Adipocyte (in vitro differentiated cells): ENCODE measurements at regions not wholly inside any gene's neighbourhood (a gene's known extent, or its start where the extent isn't known, plus 50 kb on each side); places are given as distances from the start of the nearest gene placed in this dataset.
A peak's percentile ranks its signal among the peaks of the same experiment; 100 is the strongest.

Experiments used
- DNase-seq: peaks from one replicate; pipeline ENCODE4 v3.0.0-alpha.2; 2015; ENCODE audit warnings: low read depth
- H3K27me3 ChIP-seq: replicated peaks from 2 replicates; pipeline ENCODE4 v1.7.0; 2013; ENCODE audit warnings: mild to moderate bottlenecking, low read length, moderate library complexity; ENCODE audit not compliant: control insufficient read depth, insufficient read depth
- H3K36me3 ChIP-seq: 2 replicates; pipeline ENCODE4 v1.7.0; 2013; ENCODE audit warnings: low read length, mild to moderate bottlenecking, moderate library complexity; ENCODE audit not compliant: control insufficient read depth, insufficient read depth, severe bottlenecking
- H3K4me1 ChIP-seq: 2 replicates; pipeline ENCODE4 v1.7.0; 2013; ENCODE audit warnings: mild to moderate bottlenecking, low read length, moderate library complexity; ENCODE audit not compliant: control insufficient read depth, insufficient read depth
- H3K4me3 ChIP-seq: 2 replicates; pipeline ENCODE4 v1.7.0; 2013; ENCODE audit warnings: mild to moderate bottlenecking, low read length, moderate library complexity
- H3K9ac ChIP-seq: 2 replicates; pipeline ENCODE4 v1.7.0; 2013; ENCODE audit warnings: mild to moderate bottlenecking, low read length, moderate library complexity
- H3K9me3 ChIP-seq: 2 replicates; pipeline ENCODE4 v1.7.0; 2013; ENCODE audit warnings: mild to moderate bottlenecking, low read length, moderate library complexity; ENCODE audit not compliant: control insufficient read depth

DNA sequence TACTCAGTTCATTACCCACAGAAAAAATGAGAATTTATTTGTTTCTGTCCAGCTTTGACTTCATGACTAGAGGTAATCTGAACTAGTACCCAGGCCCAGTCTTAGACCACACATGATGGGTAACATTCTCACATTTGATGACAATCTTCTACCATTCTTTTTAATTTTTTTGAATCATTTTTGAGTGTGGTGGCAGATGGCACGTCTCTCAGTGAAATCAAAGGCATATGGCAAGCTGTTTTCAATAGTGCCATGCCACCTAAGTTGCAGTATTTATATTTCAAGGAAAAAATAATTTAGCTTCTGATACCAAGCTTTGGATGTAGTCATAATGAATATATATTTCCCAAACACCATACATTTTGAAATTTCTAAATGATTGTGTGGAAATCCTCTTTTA, 88.8 kb upstream of the HS3ST5 start:
- H3K36me3 ChIP-seq, result no peaks in the 10 kb centered on the region
- H3K9me3 ChIP-seq, result no peaks in the 10 kb centered on the region
- H3K27me3 ChIP-seq, result no peaks in the 10 kb centered on the region
- H3K4me1 ChIP-seq, result no peaks in the 10 kb centered on the region
- H3K9ac ChIP-seq, result no peak overlapping the region
- no peak for DNase-seq
- no peak overlapping the region for H3K4me3 ChIP-seq

DNA sequence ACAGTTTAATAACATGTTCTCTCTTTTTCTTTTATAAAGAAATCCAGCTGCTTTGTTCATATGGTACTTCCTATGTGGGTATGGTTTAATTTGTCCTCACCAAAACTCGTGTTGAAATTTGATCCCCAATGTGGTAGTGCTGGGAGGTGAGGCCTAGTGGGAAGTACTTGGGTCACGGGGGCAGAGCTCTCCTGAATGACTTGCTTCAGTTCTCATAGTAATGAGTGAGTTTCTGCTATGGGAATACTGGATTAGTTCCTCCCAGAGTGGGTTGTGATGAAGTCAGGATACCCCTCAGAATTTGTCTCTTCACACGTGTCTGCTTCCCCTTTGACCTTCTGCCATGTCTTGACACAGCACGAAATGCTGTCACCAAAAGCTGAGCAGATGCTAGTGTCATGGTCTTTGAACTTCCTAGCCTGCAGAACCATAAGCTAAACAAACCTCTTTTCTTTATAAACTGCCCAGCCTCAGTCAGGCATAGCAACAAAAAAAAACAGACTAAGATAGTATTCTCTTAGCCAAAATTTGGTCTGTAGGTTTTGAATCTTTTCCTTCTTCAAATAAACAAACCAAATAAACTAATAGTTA, 87.8 kb upstream of the HS3ST5 start:
- H3K36me3 ChIP-seq, result no peaks in the 10 kb centered on the region
- no peaks in the 10 kb centered on the region for H3K4me1 ChIP-seq
- DNase-seq, result no peak
- no peak overlapping the region for H3K4me3 ChIP-seq
- H3K9ac ChIP-seq, result no peak overlapping the region
- no peaks in the 10 kb centered on the region for H3K9me3 ChIP-seq
- no peaks in the 10 kb centered on the region for H3K27me3 ChIP-seq

DNA sequence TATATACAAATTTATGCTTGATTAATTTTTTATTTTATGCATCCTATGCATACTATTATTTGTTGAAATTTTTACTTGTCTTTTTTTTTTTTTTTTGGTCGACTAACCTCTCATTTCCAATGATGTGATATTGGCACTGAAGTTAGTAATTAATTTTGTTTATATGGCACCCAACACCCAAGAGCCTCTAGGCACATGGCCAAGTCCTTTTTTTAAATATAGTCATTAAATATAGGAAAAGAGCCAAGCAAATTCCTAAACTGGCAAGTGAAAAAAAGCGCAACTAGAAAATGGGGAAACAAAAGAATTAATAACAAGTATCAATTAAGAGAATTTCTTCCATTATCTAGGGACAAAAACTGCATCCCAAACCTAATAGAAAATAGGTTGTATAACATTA, 85.5 kb upstream of the HS3ST5 start:
- no peak overlapping the region for H3K9ac ChIP-seq
- DNase-seq, result no peak
- no peak overlapping the region for H3K4me3 ChIP-seq
- no peaks in the 10 kb centered on the region for H3K4me1 ChIP-seq
- H3K36me3 ChIP-seq, result no peaks in the 10 kb centered on the region
- no peaks in the 10 kb centered on the region for H3K9me3 ChIP-seq
- H3K27me3 ChIP-seq, result no peaks in the 10 kb centered on the region

DNA sequence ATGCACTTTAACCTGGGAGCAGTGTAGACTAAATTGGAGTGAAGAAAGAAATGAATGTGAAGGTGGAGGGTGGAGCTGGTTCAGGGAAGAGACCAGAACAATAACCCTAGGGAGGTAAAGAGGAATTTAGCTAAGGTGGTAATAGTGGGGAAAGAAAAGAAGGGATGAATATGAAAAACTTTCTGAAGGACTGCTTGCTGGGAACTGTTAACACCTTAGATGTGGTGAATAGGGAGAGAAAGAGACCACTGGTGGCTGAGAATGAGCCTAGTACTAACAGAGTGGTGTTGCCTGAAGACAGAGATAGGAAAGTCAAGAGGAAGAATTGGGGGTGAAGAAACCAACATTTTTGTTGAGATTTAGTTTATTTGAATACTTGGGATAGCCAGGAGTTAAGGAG, 78.4 kb upstream of the HS3ST5 start:
- no peaks in the 10 kb centered on the region for H3K36me3 ChIP-seq
- no peak overlapping the region for H3K9ac ChIP-seq
- no peaks in the 10 kb centered on the region for H3K27me3 ChIP-seq
- no peak for DNase-seq
- H3K4me1 ChIP-seq, result no peaks in the 10 kb centered on the region
- no peaks in the 10 kb centered on the region for H3K9me3 ChIP-seq
- no peak overlapping the region for H3K4me3 ChIP-seq

GRCh38 chr6:114419175-114419574, 76.4 kb upstream of the HS3ST5 start:
- H3K9me3 ChIP-seq, result no peaks in the 10 kb centered on the region
- H3K4me1 ChIP-seq, result no peaks in the 10 kb centered on the region
- no peaks in the 10 kb centered on the region for H3K27me3 ChIP-seq
- H3K36me3 ChIP-seq, result no peaks in the 10 kb centered on the region
- peak; percentile 12 for DNase-seq
- H3K4me3 ChIP-seq, result no peak overlapping the region
- H3K9ac ChIP-seq, result no peak overlapping the region

- Histone ChIP-seq H3K36me3 (no peaks in the 10 kb centered on the region), H3K4me3 (no peak overlapping the region), H3K27me3 (no peaks in the 10 kb centered on the region), H3K4me1 (no peaks in the 10 kb centered on the region), H3K9ac (no peak overlapping the region), H3K9me3 (no peaks in the 10 kb centered on the region)
- no peak for DNase-seq
These were observed 75.6 kb upstream of the HS3ST5 start for GRCh38 chr6:114418304-114418972.

DNA sequence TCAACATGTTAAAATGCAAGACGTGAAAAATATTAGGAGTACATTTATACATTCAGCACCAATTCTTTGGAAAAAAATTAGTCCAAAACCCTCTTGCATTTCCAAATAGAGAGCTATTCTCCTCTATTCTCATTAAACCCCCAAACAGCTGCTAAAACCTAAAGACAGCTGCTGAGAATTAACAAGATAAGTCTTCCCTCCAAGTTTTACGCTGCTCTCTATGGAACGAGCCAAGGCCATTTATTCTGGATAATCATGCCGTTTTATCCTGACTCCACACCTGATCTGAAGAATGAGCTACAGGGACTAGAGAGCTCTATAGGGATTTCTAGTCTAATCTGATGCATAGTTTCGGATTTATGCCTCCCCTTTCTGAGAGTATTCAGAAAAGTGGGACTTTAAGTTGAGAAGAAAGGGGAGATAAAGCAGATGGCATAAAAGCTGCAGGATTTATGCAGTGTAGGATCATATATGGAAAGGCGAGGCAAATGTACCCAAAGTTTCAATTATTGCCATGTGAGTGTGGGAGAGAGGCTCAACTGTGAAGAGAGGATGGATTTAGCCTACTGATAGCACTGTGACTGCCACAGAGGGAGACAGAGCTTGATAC, 64.7 kb upstream of the HS3ST5 start:
- Histone ChIP-seq H3K36me3 (no peaks in the 10 kb centered on the region), H3K9ac (no peak overlapping the region), H3K27me3 (no peaks in the 10 kb centered on the region)

DNA sequence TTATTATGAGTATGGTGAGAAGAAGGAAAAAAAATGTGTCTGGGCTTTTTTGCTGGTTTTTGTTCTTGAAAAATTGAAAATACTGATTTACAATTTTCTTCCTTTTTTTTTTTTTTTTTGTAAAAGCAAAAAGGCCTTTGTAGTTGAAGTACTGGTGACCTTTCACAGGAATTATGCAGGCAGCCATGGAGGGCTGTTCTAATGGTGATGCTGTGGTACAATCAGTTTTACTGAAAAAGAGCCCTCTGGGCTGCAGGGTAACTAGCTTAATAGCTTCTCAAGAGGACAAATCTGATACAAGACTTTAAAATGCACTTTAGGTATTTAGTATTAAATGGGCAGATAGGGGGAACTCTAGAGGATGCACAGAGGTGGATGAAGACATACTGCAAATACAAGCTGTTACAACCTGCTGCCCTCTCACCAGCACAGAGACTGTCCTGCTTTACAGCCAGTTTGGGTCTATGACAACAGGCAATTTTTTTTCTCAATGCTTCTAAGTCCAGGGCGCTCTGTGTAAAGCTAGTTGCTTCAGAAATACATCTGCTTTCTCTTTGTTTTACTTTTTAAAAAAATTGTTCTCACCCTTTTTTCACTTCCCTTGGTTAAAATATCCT, 61.6 kb upstream of the HS3ST5 start:
- no peak for DNase-seq
- Histone ChIP-seq H3K36me3 (no peaks in the 10 kb centered on the region), H3K9ac (no peak overlapping the region), H3K4me3 (no peak overlapping the region), H3K9me3 (no peaks in the 10 kb centered on the region), H3K27me3 (no peaks in the 10 kb centered on the region), H3K4me1 (no peaks in the 10 kb centered on the region)

More for the DNA sequence above, 64.7 kb upstream of the HS3ST5 start:
- DNase-seq, result no peak
- no peak overlapping the region for H3K4me3 ChIP-seq
- no peaks in the 10 kb centered on the region for H3K9me3 ChIP-seq
- H3K4me1 ChIP-seq, result no peaks in the 10 kb centered on the region

GRCh38 chr6:114403858-114404257, 61.0 kb upstream of the HS3ST5 start:
- Histone ChIP-seq H3K9me3 (no peaks in the 10 kb centered on the region), H3K4me3 (no peak overlapping the region), H3K27me3 (no peaks in the 10 kb centered on the region), H3K9ac (no peak overlapping the region), H3K4me1 (no peaks in the 10 kb centered on the region), H3K36me3 (no peaks in the 10 kb centered on the region)
- DNase-seq, result no peak

- H3K9ac ChIP-seq, result no peak overlapping the region
- H3K36me3 ChIP-seq, result no peaks in the 10 kb centered on the region
- H3K9me3 ChIP-seq, result no peaks in the 10 kb centered on the region
- H3K4me1 ChIP-seq, result no peaks in the 10 kb centered on the region
- no peak overlapping the region for H3K4me3 ChIP-seq
- H3K27me3 ChIP-seq, result no peaks in the 10 kb centered on the region
- DNase-seq, result no peak
These were observed 55.7 kb upstream of the HS3ST5 start for GRCh38 chr6:114398481-114398880.
